GM20431 (cell line): ENCODE measurements at regions not wholly inside any gene's neighbourhood (a gene's known extent, or its start where the extent isn't known, plus 50 kb on each side); places are given as distances from the start of the nearest gene placed in this dataset.
"Not testable (repeated sequence)": the region's sequence is repeated elsewhere in the genome, so short reads cannot be mapped to it uniquely, and the experiment has no call there.

Source experiments
- in situ Hi-C: fragments of 300-500 bp; cut with MseI, MboI; formaldehyde crosslinking; loops from one replicate; pipeline ENCODE4 v1.15.0; 2020; ENCODE audit warnings: low sequenced_read_pairs; ENCODE audit not compliant: unreplicated experiment

DNA sequence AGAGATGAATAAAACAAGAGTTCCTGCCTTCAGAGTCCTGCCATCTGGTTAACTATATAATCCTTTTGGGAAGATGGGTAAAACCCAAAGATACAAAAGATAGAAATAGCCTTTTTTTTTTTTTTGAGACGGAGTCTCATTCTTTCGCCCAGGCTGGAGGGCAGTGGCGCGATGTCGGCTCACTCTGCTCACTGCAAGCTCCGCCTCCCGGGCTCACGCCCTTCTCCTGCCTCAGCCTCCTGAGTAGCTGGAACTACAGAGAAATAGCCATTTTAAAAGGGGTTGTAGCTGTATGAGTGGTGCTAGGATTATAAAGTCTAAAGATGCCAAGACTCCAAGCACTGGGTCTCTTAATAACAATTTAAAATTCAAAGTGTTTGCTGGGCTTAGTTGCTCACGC, 97.2 kb downstream of the KDR start:
- in situ Hi-C loops, result no loop called here

DNA sequence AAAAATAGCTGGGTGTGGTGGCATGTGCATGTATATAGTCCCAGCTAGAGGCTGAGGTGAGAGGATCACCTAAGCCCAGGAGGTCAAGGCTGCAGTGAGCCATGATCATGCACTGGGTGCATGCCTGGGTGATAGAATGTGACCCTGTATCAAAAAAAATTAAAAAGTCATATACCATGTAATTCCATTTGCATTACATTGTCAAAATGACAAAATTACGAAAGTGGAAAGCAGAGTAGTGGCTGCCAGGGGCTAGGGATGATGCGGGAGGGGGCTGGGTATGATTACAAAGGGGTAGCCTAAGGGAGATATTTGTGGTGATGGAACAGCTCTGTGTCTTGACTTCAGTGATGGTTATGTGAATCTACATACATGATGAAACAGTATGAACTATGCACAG, 97.8 kb downstream of the KDR start:
- in situ Hi-C loops, result no loop called here

DNA sequence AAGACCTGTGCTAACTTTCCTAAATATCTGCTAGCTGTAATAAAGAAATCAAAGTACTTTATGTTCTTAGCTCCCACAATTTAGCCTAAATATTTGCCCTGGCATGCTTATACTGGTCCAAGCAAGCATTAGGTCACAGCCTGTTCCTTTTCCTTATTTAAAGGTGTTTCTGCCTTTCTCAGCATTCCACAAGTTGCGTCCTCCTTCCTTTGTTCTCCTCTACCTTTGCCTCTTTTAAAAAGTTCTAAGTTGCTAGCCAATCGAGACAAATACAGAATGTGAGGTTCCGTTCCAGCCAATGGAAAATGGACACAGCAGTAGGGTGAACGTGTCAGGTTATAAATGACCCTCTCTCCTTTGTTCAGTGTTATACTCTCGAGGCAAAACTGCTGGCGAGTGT, 99.9 kb downstream of the KDR start:
- in situ Hi-C loops, result not testable (repeated sequence)

DNA sequence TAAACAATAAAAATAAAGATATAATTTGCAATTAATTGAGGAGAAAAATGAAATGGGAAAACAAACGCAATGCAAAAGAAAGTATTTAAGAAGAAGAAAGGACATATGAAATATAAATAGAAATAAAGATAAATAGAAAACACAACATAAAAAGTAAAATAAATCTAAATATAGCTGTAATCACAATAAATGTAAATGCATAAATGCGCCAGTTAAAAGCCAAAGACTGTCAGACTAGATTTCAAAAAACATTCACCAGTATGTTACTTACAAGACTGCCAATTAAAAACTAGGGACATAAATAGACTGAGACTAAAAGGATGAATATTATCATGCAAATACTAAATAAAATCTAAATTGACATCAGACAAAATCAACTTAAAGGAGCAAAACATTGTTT, 102.4 kb downstream of the KDR start:
- in situ Hi-C loops, result no loop called here

DNA sequence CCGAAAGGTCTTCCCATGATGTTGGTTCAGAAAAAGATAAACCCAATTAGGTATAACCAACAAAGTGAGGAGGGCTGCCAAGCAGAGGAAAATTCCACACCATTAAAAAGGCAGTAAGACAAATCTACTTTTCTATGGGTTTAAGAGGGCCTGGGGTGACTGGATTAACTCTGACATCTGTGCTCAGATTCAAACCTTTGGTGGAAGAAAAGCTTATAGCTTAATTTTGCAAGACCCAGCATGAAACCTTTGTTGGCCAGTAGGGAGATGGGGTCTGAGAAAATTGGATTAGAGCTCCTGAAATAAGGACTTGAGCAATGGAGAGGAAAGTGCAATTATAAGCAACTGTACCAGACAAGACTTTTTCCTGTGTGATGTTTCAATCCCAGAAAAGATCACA, 104.2 kb downstream of the KDR start:
- in situ Hi-C loops, result no loop called here

DNA sequence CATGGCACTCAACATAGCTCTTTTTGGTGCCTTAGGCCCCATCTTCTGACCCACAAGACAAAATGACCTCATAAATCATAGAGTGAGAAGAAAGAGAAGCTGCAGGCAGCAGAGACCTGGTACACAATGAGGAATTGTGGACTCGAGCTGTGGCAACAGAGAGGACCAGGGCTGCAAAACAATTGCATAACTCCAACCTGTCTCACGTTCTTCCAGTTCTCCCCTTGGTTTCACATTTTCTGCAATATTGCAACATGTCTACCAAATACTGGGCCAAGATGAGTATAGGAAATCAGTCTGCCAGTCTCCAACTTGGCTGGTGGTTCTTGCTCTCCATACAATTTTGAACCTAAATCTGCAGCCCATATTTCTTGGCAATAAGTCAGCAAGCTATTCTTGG, 105.3 kb downstream of the KDR start:
- in situ Hi-C loops, result no loop called here

DNA sequence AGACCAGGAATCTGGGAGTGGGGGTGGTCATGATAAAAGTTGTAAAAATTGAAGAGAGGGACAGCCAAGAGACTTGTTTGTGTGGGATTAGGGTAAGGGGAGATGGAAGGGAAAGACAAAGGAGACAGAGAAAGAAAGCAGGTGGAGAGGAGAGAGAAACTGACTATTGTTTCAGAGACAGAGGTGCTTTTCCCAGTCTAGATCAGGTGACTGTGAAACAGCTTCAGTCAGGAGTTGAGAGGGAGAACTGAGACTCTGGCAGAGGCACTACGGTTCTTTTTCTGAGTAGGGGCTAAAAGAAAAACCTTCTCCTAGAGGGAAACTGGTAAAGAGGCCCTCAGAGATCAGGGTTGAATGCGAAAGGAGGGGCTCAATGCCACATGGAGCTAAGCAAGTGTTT, 106.4 kb downstream of the KDR start:
- in situ Hi-C loops, result no loop called here

DNA sequence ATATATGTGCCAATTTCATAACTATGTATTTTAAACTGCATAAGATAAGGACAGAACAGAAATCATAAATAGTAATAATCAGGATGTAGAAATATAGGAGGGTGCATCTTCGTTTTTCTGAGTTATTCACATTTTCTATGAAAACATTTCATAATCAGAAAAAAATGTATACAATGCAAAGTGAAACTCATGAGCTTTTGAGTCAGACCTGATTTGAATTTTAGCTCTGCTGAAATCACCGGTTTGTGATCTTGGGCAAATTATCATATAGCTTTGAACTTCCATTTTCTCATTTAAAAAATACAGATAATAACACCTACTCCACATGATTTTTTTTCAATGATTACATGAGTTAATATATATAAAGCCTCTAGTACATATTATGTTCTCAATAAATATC, 106.9 kb downstream of the KDR start:
- in situ Hi-C loops, result no loop called here

DNA sequence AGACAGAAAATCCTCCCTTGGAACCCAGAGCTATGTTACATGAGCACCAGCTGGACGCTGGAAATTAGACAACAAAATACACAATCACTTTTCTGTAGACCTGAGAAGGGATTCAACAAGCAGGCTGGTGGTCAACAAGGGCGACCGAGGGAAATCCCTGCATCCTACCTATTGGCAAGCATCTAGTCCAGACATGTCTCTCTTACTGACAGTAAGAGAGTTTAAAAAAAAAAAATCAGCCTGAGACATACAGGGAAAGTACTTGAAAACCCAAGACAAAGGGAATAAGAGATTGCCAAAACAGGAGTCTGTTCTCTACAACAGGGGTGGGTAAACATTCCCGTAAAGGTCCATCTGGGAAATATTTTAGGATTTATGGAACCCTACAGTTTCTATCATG, 108.0 kb downstream of the KDR start:
- in situ Hi-C loops, result no loop called here

DNA sequence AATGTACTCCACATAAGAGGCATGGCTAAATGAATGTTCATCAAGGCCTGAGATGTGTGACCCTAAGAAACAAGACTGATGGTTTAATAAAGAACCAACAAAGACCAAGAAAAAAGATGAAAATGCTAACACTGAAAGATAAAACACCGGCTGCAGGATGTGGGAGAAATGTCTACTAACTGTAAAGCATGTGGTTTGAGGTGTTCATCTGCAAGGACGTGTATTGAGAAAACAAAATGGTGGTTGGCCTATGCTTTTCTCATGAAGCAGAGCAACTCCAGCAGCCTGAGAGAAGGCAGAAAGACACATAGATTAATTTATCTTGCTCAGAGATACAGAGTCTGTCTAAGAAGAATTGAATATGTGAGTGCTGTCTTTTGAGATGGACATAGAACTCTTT, 109.3 kb downstream of the KDR start:
- in situ Hi-C loops, result no loop called here

DNA sequence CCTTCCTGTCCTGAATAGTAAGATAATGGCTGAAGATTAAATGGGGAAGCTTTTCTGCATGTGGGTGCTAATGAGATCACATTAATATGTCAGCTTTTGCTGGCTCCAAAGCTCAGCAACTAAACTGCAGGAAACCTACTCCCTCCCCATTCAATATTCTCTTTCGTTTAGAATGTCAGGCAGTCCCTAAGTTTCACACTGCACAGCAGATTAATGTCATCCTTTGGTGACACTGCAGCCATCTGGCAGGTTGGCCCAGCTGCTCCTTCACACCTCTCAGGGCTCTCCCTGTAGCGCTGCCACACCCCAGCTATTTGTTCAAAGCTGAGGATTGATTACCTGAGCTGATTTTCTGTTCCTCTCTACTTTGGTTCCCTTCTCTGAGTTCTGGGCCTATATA, 110.5 kb downstream of the KDR start:
- in situ Hi-C loops, result no loop called here

DNA sequence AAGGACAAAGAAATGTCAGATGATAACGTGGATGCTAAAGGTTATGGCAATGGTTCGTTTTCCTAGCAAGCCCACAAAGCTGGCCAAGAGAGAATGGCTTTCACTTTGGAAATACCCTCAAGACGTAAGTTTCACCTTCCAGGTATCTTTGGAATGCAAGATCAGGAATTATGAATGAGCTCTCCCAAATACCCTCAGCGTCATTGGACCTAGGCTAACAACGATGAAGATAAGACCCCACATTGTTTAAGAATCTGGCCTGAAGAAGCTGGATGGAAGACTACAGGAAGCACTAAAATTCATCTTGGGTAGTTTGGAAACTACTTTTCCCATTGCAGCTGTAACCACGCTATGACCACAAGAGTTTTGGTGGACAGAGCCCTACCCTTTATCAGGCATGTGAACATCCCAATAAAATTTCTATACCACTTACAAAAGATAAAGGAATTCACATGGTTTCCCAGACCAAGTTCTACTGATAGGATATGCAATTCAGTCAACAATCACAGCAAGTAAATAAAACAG, 111.9 kb downstream of the KDR start:
- in situ Hi-C loops, result no loop called here

DNA sequence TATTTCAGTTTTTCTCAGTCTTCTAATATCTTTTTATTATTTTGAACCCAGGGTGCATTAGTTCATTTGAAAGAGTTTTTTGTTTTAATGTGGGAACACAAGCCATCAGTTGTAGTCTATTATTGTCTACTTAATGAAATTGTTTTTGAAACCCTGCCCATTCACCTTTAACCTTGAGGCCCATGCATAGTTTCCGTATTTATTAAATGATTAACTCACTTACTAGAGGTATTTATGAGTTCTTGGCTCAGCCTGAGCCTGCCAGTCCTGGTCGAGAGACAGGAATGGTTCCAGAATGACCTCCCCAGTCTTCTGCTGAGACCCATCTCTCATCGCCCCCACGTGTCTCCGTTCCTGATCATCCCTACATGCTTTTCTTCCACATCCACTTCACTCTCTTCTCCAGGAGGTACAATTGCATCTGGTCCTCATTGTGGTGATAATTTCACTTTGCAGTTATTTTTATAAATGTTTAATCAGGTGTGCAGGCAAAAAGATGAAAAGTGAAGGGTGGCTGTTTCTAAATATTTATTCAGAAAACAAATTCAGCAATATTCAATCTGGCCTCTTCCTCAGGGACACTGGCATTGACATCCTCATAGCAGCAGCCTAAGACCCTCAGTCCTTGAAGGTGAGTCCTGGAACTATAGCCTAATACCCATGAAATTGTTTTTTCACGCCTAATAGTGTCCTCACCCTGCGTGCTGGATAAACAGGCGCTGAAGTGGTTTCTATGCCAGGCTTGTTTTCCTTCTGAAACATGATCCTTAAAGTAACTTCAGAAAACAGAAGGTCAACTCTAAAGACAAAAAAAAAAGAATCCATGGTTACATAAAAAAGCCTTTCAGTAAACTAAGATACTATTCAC, 112.8 kb downstream of the KDR start:
- in situ Hi-C loops, result no loop called here

DNA sequence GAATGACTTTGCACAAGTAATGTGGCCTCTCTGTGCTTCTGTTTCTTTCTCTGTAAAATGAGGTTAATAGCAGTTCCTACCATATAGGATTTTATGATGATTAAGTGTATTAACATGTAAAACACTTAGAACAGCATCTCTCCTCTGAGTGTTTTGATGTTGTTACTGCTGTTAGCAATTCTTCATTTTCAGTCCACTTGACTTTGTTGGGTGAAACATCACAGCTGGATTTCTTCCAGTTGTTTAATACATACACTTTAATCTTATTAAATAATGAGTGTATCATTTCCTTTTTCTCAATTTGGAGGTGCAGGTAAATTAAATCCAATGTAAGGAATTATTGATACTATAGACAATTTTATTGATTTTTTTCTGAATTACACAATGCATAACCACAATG, 113.6 kb downstream of the KDR start:
- in situ Hi-C loops, result no loop called here

DNA sequence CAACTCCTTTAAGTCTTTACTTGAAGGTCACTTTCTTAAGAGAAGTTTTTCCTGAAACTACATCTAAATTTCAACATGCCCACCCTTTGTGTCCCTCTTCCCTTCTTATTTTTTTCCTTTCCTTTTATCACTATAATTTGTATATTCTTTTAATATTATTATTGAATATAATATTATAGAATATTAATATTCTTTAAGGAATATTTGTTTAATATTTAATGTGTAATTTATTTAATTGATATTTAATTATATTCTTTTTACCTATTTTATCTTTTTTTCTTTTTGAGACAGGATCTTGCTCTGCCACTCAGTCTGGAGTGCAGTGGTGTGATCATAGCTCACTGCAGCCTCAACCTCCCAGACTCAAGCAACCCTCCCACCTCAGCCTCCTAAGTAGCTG, 114.8 kb downstream of the KDR start:
- in situ Hi-C loops, result no loop called here

DNA sequence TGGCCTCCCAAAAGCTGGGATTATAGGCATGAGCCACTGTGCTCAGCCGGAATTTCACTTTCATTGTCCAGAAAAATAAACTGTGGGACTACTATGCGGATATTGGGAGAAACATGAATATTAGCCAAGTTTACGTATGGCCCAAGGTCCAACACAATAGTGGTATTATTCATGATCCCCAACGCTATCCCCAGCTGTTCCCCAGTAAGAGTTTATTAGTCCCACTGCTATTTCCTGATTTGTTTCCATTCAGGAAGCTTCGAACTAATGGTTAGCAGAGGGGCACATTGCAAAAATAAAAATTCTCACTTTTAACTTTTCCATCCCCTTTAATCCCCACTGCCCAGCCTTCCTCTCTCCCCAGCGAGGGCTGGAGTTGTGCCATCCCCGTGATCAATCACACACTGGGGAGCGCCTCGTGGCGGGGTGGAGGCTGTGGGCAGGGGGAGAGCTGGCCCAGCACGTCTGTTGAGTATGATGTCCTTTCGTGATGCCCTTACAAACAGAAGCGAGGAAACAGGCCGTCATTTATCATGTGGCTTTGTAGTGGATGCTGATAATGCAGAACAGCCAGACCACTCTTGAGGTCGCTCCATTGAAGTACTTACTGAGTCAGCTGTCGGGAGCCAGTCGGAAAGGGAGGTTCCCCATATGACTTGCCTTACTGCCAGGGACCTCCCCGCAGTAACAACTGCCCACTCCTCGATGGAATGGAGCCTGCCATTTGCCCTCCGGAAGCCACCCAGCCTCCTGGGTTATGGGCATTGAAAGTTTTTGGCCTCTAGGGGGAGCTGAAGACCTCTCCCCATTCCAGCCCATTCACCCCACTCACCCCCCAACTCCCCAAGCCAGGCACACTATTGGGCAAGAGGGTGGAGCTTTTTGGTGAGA, 117.0 kb downstream of the KDR start:
- in situ Hi-C loops, result no loop called here

DNA sequence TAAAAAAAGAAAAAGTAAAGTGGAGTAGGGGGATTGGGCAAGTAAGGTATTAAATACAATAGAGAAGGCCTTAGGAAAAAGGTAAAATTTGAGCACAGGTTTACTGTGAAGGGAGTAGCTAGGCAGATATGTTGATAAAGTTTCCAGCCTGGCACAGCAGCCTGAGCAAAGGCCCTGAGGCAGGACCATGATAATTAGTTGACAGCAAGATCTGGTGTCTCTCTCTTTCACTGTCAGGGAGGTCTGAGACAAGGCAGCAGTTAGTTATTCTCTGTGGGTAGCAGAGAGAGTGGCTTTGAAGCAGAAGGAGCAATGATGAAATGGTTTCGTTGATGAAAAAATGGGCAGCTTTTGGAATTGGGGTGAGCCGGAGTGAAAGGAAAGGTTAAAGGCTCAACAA, 119.5 kb downstream of the KDR start:
- in situ Hi-C loops, result no loop called here

DNA sequence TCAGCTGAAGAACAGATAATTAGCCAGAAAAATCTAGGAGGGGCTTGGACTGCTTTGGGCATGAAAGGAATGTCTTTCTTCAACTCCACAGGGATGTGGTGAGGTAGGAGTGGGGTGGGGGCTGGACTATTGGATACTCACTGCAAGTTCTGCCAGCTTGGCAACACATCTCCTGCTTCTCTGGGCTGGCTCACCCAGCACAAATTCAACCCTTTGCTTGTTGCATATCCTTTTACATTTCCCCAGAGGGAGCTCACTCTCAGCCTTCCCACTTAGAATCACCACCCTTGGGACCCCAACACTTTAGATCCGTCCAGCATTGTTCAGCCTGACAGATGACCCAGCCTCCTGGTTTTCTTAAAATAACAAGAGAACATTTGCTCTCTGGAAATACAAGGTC, 120.6 kb downstream of the KDR start:
- in situ Hi-C loops, result no loop called here

DNA sequence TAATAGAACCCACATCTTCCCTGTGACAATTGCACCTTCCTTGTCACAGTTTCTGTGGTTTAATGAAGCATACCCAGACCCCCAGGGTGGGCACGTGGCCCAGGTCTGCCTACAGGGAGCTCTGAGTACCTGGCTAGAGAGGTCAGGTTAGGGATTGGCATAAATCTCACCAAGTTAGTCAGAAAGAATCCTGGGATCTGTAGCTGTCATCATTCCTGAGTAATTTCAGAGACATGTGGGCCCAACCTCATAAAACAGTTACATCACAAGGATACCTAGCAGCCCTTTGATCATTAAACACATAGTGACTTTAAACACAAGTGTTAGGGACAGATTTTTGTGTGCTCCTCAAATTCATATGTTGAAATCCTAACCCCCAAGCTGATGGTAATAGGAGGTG, 123.0 kb downstream of the KDR start:
- in situ Hi-C loops, result no loop called here

DNA sequence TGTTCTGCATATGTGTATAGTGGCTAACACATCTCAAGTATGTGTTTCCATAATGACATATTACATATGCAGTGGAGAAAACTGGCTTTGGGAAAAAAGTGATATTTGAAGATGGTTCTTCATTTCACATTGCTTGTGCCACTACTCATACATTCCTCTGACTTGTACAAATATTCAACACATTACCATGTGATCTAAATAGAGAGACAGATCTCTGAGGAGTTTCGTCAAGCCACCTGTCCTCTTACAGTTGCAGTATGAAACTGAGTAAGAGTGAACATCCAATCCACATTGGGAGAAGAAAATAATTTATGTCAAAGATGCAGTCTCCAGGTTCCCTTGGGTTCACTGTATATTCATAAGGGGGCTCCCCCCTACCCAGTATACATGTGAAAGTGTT, 123.9 kb downstream of the KDR start:
- in situ Hi-C loops, result no loop called here

DNA sequence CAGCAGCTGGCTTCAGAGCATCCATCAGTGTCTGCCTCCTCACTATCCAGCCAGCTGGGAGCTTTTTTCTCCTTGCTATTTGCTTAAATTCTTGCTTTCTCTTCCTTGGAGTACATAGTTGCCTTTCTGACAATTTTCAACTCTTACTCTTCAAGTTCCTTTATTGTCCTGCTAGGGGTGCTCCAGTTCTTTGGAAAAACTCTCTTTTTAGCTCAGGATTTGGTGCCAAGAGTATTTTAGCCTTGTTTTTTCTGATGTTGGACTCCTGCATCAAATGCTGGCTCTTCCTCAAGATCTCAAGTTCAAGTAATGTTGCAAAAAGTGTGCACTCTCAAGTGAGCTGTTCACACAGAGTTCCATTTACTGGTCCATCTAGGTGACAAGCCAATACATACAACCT, 126.4 kb downstream of the KDR start:
- in situ Hi-C loops, result no loop called here
